Neural cell (in vitro differentiated cells): ENCODE measurements at regions not wholly inside any gene's neighbourhood (a gene's known extent, or its start where the extent isn't known, plus 50 kb on each side); places are given as distances from the start of the nearest gene placed in this dataset.

Experiments
- EZH2 ChIP-seq: fragments of 200-600, 300-800 bp; shearing (Covaris generic), sonication (generic); IDR thresholded peaks from 2 replicates; pipeline ENCODE4 v1.6.1; 2014; ENCODE audit warnings: antibody characterized with exemption, low read length, borderline replicate concordance, mild to moderate bottlenecking; ENCODE audit not compliant: insufficient read depth, poor library complexity, severe bottlenecking
- MXI1 ChIP-seq: fragments of 450-650 bp; conservative IDR thresholded peaks from 2 replicates; pipeline ENCODE4 v1.6.1; 2014; ENCODE audit warnings: antibody characterized with exemption, mild to moderate bottlenecking; ENCODE audit not compliant: poor library complexity, severe bottlenecking
- RAD21 ChIP-seq: fragments of 450-650 bp; conservative IDR thresholded peaks from 2 replicates; pipeline ENCODE4 v1.6.1; 2014; ENCODE audit warnings: antibody characterized with exemption, mild to moderate bottlenecking, moderate library complexity
- REST ChIP-seq: IDR thresholded peaks from 2 replicates; pipeline ENCODE4 v1.6.1; 2012; ENCODE audit warnings: borderline replicate concordance
- TAF1 ChIP-seq: IDR thresholded peaks from 2 replicates; pipeline ENCODE4 v1.6.1; 2012; ENCODE audit warnings: low read depth
- TF ChIP-seq, protein P1 (sequence below): fragments of 450-650 bp; IDR thresholded peaks from 2 replicates; pipeline ENCODE4 v1.5.1; 2014; ENCODE audit warnings: antibody characterized with exemption, mild to moderate bottlenecking, moderate library complexity; ENCODE audit not compliant: poor library complexity, severe bottlenecking

DNA sequence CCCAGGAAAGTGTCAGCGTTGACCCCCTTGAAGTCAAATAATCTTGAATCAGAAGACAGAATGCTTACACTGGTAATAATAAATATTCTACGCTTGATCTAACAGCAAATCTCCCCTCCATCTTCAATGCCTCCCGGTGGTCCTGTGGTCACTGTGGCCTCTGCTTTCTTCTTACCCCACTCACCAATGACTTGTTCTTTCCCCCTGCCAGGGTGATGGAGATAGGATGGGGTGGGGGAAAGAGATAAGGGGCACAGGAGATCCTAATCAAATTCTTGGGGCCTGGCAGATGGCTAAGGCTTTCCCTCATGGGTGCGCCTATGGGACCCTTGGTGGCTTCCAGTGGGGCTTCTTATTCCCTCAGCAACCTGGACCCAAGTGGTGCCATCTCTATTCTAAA lies 152.6 kb upstream of the EGFLAM start:
- TF ChIP-seq TAF1 (no peak), RAD21 (no peak), EZH2 (no peak), REST (no peak), MXI1 (no peak)
- TF ChIP-seq, protein P1, sequence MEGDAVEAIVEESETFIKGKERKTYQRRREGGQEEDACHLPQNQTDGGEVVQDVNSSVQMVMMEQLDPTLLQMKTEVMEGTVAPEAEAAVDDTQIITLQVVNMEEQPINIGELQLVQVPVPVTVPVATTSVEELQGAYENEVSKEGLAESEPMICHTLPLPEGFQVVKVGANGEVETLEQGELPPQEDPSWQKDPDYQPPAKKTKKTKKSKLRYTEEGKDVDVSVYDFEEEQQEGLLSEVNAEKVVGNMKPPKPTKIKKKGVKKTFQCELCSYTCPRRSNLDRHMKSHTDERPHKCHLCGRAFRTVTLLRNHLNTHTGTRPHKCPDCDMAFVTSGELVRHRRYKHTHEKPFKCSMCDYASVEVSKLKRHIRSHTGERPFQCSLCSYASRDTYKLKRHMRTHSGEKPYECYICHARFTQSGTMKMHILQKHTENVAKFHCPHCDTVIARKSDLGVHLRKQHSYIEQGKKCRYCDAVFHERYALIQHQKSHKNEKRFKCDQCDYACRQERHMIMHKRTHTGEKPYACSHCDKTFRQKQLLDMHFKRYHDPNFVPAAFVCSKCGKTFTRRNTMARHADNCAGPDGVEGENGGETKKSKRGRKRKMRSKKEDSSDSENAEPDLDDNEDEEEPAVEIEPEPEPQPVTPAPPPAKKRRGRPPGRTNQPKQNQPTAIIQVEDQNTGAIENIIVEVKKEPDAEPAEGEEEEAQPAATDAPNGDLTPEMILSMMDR: no peak
